Erythroblast (primary cell): ENCODE measurements at regions not wholly inside any gene's neighbourhood (a gene's known extent, or its start where the extent isn't known, plus 50 kb on each side); places are given as distances from the start of the nearest gene placed in this dataset.

Experiments used
- GATA1 ChIP-seq: IDR thresholded peaks from 2 replicates; pipeline ENCODE4 v1.6.1; 2011; ENCODE audit warnings: low read depth, mild to moderate bottlenecking, control low read depth, low read length, moderate library complexity
- POLR2A ChIP-seq: IDR thresholded peaks from 2 replicates; pipeline ENCODE4 v1.6.1; 2011; ENCODE audit warnings: mild to moderate bottlenecking, low read length

DNA sequence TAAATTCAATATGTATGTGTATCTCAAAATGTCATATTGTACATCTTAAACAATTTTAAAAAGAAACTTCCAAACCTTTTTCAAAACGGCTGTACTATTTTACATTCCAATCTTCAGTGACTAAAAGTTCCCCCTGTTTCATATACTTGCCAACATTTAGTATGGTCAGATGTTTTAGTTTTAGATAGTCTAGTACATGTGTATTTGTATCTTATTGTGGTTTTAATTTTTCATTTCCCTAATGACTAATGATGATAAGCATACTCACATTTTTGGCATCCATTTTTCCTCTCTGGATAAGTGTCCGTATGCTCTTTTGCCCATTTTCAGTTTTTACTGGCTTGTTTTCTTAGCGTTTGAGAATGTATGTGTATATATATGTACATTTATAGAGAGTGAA, 212.2 kb upstream of the MAGEB18 start:
- TF ChIP-seq POLR2A (no peak), GATA1 (no peak)
